ENCODE measurements at regions not wholly inside any gene's neighbourhood (a gene's known extent, or its start where the extent isn't known, plus 50 kb on each side); places are given as distances from the start of the nearest gene placed in this dataset.
A peak's percentile ranks its signal among the peaks of the same experiment; 100 is the strongest.

- DNase-seq: no peak
- H3K9me3 ChIP-seq: no peaks in the 10 kb centered on the region
- ATAC-seq: no peak
- intact Hi-C loops (cut with DNase I, micrococcal nuclease): no loop called here
- TF ChIP-seq CTCF (IDR thresholded peaks at IDR 0.05): no peak
- no peaks in the 10 kb centered on the region for H3K4me1 ChIP-seq (ENCODE audit: low read depth)
- no peak overlapping the region for H3K4me3 ChIP-seq
- H3K36me3 ChIP-seq (ENCODE audit: low read depth): no peaks in the 10 kb centered on the region
These were observed 291.9 kb downstream of the DMAC1 start for GRCh38 chr9:7507566-7508270.

GRCh38 chr9:7507026-7507425 lies 292.6 kb downstream of the DMAC1 start:
- no peak for DNase-seq
- no peak for TF ChIP-seq CTCF (IDR thresholded peaks at IDR 0.05)
- ATAC-seq: no peak
- intact Hi-C loops (cut with DNase I, micrococcal nuclease): no loop called here
- Histone ChIP-seq H3K4me3 (no peak overlapping the region), H3K36me3 (ENCODE audit: low read depth) (no peaks in the 10 kb centered on the region), H3K9me3 (no peaks in the 10 kb centered on the region), H3K4me1 (ENCODE audit: low read depth) (no peaks in the 10 kb centered on the region)

- Histone ChIP-seq H3K4me1 (ENCODE audit: low read depth) (no peaks in the 10 kb centered on the region), H3K9me3 (no peaks in the 10 kb centered on the region), H3K4me3 (no peak overlapping the region), H3K36me3 (ENCODE audit: low read depth) (no peaks in the 10 kb centered on the region)
- intact Hi-C loops (cut with DNase I, micrococcal nuclease): no loop called here
- ATAC-seq (no peak), DNase-seq (no peak)
- no peak for TF ChIP-seq CTCF (IDR thresholded peaks at IDR 0.05)
These were observed 299.1 kb downstream of the DMAC1 start for GRCh38 chr9:7500521-7500920.

- TF ChIP-seq CTCF (IDR thresholded peaks at IDR 0.05): no peak
- no peaks in the 10 kb centered on the region for H3K36me3 ChIP-seq (ENCODE audit: low read depth)
- DNase-seq (no peak), ATAC-seq (no peak)
- H3K4me3 ChIP-seq: no peak overlapping the region
- H3K4me1 ChIP-seq (ENCODE audit: low read depth): peaks cover 29% of the 10 kb centered on the region
- no peaks in the 10 kb centered on the region for H3K9me3 ChIP-seq
- intact Hi-C loops (cut with DNase I, micrococcal nuclease): no loop called here
These were observed 307.9 kb downstream of the DMAC1 start for GRCh38 chr9:7491641-7492040.

GRCh38 chr9:7490317-7491108 lies 309.1 kb downstream of the DMAC1 start:
- TF ChIP-seq CTCF (IDR thresholded peaks at IDR 0.05): no peak
- intact Hi-C loops (cut with DNase I, micrococcal nuclease): no loop called here
- peak; percentile 62 for ATAC-seq
- peak in 1 of 3 donors; percentile 56 for DNase-seq
- H3K4me3 ChIP-seq: no peak overlapping the region
- H3K36me3 ChIP-seq (ENCODE audit: low read depth): no peaks in the 10 kb centered on the region
- no peaks in the 10 kb centered on the region for H3K9me3 ChIP-seq
- H3K4me1 ChIP-seq (ENCODE audit: low read depth): peaks cover 29% of the 10 kb centered on the region

All from mucosa of descending colon (tissue), 3 donors.